ENCODE measurements at regions not wholly inside any gene's neighbourhood (a gene's known extent, or its start where the extent isn't known, plus 50 kb on each side); places are given as distances from the start of the nearest gene placed in this dataset.
"Not testable (repeated sequence)": the region's sequence is repeated elsewhere in the genome, so short reads cannot be mapped to it uniquely, and the experiment has no call there.

DNA sequence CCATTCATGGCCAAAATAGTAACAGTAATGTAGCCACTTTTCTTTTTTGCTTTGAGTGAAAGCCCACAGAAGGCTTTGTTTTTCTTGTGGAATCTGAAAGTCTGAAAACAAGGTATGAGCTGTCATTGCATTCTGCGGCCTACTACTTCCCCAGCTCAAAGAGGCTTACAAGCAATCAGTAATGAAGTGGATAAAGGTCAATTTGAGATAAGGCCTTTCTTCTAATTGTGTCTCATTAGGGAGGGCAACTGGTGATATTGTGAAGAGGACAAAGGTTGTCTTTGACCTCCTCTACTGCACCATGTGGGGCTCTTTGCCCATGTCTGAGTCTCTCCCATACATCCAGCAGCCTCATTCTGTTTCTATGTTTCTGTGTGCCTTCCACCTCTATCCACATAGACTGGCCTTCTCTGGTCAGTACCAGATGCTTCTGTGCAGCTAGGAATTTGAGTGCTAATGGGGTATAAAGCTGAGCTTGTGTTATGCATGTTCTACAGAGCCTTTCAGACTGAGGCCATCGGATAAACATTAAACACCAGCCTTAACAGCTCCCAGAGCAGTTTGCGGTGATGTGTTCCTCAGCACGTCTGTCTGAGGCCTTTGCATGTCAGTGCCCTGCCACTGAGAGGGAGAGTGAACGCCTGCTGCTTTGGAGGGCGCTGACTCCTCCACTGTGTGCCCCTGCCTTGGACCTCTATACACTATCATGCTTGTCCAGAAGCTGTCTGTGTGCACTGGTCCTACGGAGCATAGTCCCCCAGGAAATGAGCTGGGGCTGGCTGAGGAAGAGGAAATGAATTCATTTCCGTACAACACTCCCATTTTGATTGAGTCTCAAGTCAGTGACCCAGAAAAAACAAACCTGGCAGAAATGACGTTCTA is 80.2 kb downstream of the SH2D1A start:
- DNase-seq = no peak

DNA sequence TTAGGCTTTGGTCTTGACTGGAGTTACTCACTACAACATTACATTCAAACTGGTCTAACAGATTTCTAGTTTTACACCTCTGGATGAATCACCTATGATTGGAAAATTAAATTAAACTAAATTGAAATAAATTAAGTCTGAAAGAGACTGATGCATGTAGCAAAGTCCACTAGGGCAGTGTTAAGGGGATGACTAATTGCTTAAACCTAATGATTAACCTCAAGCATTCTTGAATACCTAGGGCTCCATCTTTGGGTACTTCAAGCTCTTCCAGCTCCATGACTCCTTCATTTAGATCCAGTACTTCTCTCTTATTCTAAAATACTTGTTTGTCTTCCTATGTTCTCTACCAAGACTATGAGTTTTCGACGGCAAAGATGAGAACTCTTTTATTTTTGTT is 86.8 kb downstream of the SH2D1A start:
- no peak for DNase-seq

DNA sequence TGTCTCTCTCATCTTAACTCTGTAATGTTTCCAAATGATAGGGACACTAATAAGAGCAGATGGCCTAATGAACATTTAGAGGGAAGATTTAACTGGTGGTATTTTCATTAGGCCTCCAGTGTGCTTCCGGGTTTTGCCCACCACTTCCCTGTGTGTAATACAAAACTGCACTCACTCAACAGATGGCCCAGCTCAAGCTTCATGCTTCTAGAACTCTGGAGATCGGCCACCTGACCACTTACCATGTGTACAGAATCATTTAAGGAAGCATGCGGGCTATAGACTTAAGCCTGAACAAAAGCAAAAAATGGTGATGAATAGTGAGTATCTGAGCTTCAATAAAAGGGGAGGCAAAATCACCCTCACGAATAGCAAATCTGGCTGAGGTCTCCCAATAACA is 89.3 kb downstream of the SH2D1A start:
- no peak for DNase-seq

DNA sequence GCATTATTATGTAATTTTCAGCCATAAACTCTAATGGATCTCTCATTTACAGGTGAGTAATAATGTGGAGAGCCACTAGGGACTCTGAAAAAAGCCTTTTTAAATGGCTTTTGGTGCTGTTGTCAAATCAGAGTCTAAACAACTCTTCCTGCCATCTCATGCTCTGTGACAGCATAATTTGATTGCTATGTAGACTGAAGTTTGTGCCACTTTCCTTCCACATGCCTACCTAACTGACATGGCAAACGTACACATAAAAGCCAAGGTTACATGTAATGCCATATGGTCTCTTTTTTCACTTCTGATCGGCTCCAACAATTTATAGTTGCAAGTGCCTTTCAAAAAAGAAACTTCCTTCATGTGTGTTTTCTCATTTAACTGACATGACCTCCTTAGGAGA is 94.3 kb downstream of the SH2D1A start:
- no peak for DNase-seq

DNA sequence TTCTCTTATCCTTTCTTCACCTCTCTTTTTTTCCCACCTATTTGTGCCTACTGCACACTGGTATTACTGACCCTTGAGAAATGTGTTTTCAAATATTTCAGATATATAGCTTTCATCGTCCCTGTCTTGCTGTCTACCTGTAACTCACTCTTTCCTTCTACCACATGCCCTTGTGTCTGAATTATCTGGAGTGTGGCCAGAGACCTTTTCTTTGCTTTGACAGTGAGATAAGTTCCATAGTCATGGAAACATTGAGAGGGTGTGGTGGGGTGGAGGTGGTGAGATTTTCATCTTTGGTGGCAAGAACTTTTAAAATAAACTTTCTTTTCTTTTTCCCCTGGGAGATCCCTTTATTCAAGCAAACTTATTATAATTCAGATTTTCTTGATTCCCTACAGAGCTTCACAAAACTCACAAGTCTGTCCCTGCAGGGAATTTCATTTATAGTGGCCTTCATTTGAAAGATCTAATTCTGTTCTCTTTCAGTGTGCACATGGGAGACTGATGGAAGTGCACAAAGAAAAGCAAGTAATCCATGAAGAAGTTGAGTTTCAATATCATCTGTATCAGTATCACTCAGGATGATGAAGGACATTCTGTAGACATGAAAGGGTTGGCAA is 95.7 kb downstream of the SH2D1A start:
- no peak for DNase-seq

DNA sequence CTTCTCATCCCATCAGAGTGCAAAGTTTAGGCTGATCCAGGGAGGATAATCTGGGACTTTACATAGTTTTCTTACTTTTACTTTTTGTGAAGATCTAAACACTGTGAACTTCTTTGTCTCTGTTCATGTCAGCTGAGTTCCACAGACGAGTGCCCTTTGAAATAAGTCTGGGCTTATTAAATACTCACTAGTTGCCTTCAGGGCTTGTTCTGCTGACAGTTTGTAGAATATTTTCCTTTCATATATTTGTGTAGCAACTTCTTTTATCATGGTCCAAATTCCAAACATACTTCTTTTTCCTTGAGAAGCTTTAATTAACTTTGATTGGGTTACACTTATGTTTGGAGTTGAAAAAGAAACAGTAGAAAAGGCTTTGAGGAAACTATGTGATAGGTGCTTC is 109.6 kb downstream of the SH2D1A start:
- DNase-seq = no peak

DNA sequence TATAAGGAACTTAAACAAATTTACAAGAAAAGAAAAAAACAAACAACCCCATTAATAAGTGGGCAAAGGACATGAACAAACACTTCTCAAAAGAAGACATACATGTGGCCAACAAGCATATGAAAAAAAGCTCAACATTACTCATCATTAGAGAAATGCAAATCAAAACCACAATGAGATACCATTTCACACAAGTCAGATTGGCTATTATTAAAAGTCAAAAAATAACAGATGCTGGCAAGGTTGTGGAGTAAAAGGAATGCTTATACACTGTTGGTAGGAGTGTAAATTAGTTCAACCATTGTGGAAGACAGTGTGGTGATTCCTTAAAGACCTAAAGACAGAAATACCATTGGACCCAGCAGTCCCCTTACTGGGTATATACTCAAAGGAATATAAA is 113.5 kb downstream of the SH2D1A start:
- DNase-seq = not testable (repeated sequence)

DNA sequence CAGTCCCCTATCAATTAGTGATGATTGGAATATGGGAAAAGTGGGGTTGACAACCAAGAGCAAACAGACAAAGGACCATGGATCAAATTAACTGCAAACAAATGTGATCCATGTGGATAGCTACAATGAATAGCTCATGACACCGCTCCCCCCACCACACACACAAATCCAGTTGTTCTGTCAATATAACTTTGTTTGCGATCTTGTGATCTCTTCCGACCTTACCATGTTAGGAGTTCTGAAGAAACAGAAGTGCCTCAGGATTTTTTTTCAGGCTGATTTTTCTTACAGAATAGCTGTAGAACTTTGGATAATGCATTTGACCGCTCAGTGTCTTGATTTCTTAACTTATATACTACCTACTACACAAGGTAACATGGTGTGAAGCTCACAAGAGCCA is 116.6 kb downstream of the SH2D1A start:
- no peak for DNase-seq

DNA sequence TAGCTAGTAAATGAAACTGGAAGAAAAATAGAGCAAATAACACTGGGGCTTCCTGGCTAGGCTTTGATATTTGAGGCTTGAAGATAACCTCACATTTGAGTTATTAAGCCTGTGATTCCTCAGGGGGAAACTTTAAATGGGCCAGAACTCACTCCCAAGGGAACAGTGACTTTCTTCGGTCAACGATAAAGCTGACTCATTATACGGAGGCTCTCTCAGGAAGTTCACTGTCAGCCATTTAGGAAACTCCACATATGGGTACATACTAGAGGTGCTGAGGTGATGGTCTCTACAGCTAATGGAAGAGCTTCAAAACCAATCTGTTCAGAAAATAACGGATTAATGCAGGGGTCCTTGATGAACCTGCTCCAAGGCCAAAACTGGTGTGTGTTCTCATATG is 120.8 kb downstream of the SH2D1A start:
- DNase-seq = no peak

DNA sequence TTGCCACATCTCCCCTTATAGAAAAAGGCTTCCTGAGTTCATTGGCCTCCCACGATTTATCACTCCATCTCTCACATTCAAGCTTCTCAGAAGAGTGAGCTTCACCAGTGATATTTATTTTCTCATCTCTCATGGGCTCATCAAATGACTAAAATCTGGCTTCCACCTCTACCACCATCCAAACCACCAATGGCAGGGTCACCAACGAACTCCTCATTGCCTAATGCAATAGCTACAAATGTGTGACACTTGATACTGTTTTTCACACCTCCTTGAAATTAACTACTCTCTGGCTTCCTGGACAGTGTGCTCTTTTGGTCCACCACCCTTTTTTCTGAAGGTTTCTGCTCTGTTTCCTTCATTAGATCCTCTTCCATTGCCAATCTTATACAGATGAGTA is 129.0 kb downstream of the SH2D1A start:
- no peak for DNase-seq

DNA sequence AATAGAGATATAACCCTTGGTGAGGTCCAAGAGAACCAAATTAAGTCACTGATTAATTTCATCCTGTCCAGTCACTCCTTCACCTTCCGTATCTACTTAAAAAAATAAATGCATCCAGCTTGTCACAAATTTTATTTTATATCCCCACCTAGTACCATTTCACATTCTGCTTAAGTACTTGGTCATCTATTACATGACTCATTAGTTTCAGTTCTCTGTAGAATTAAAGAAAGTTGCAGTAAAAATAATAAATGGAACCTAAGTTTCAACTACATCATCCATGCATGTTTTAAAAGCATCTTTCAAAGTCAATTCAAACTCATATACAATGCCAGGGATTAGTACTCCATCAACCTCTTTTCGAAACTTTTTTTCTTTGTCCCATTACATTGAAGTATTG is 130.2 kb downstream of the SH2D1A start:
- DNase-seq = no peak

DNA sequence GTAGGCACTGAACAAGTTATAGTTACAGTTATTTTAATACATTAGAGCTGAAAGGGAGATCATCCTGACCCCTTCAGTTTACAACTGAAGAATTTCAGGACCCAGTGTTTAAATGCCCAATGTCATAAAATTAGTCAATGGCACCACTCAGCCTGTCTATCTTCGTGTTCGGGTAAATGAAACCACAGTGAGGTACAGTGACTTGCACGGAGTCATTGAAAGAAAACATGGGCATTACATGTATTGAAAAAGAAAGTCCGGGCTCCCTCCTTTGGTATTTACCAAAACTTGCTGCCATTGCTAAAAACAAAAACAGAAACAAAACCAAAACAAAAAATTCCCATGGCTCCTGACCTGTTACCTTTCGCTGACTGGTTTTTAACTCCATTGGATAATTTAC is 131.7 kb downstream of the SH2D1A start:
- DNase-seq = no peak

DNA sequence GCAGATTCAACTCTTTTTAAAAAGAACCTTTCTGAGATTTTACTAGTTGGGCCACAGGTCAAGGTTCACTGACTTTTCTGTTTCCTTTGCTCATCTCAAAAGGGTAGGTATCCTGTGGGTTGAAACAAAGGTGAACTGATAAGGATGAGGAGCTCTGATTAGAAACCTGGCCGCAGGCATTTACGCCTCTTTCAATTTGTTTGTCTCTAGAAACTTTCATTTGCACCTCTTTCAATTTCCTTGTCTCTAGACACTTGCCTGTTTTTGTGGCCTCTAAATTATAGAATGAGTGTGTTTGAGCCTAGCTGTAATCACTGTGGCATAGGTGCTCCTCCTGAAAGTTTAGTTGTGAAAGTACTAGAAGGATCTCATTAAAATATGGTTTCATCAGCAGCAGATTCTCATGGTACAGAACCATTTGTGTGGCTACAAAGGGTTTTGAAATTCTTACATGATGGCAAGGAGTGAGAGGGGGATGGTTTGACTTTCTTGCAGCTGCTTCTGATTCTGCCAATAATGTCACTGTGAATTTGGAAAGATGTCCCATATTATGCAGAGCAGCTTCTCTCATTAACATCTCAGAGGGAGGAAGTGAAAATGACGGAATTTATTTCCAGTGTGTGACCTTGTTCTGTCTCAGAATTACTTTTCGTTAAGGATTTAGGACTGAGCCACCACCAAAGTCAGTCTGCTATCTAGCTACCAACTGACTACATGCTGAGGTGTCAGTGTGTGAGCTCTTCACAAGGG is 142.2 kb downstream of the SH2D1A start:
- no peak for DNase-seq

DNA sequence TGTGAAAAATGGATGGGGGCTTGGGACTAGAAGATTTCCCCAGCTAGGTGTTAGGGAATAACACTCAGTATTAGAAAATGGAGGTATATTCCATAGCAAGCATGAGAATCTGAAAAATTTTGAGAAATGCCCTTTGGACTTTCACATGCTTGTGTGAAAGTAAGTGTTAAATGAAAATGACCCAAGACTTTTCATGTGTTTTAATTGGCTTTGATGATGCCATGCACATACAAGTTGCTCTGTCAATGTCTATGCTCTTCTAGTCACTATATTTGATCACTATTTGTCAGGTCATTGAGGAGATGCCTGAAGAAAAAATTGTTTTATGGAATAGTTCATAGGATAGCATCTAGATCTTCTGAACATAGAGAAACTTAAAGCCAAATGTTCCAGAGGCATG is 147.6 kb downstream of the SH2D1A start:
- no peak for DNase-seq

DNA sequence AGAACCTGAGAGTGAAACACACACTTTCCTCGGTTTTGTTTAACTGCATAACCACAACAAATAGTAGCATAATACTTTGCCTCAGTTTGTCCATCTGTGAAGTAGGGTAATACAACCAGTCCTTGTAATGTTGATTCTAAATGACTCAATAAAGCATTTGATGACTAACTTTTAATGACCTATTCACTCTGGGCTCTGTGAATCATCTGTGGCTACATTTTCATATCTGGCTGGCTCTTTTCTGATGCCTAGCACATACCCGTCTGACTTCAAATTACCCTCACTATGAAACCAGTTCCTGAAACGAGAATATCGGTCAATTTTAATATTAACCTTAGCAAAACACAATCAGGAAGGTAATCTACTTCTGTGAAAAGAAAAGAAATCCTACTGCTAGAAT is 151.0 kb downstream of the SH2D1A start:
- no peak for DNase-seq

DNA sequence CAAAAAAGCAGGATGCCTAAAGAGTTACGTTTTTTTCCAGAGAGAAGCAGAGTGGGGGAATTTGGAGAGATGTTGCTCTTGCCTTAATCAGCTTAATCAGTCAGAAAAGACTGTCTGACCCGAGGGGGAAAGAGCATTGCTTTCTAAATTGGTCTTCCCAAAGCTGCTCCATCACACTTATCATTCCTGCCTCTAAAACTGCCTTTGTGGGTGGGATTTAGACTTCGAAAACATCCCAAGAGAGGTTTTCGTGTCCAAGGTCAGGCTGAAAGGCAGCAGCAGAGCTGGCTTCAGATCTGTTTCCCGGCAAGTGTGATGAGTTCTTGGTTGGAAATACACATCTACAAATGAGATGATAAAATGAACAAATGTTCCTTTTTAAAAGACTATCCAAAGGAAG is 155.2 kb downstream of the SH2D1A start:
- DNase-seq = no peak

DNA sequence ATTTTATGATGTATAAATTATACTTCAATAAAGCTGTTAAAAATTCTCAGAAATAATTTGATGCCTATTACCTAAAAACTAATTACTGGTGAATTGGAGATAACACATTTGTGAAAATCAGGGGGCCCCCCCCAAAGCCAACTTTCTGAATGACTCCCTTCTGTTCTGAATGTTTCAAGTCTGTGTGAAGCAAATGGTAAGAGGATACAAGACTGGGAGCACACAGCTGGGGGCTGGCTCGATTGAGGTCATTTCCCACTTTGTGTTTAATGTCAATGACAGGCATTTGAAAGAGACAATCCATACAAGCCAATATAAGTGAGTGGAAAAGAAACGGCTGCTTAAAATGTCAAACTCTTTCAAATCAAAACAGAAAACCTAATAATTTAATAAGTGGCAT is 155.8 kb downstream of the SH2D1A start:
- DNase-seq = no peak

DNA sequence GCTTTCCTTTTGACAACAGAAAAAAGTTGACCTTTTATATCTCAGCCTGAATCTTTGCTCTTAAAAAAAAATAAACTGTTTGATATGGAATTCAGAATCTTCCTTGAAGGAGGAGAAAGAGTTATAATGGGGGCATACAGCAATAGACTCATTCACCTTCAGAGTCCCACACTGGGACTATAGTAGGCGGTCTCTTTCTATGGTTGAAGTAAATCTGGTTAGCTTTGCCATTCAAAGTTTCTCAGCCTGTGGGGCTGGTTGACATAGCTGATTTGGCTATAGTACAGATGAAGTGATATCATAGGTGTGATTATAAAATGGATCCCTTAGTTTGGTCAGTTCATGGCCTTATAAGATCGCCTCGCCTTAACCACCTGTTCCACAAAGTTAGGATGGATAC is 156.2 kb downstream of the SH2D1A start:
- DNase-seq = no peak

DNA sequence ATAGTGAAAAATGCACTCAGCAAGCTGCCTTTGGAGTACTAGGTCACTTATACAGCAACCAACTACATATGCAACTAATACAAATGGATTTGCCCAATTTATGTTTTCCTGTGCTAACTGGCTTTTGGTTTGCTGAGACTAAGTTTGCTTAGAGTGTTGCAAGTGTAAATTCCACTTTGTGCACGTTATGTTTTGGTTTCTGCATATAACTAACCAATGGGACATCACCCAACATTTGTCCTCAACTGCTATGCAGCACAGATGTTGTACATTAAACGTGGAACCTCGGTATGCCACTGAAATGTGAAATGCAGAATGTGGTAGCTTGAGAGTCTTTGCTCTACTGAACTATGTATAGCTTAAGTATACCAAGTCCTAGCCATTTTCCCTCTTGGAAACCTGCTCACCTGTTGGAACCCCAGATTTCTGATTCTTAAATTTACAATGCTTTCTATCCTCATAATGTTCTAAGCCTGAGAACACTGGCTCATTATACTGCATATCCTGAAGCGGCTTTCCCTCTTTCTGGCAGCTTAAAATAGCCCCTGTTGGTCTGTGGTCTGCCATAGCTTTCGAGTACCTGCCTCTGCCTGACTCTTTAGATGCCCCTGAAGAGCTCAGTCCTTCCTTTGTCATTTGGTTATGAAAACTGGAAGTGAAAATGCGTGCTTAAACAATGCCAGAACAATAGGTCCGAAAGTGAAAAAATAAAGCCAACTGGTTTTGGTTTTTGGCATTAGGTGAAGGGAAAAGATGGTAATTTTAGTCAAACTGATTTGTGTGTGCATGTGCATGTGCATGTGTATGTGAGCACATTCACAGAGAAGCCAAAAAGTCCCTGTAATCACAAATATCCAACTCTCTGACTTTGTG is 158.0 kb downstream of the SH2D1A start:
- DNase-seq = no peak

DNA sequence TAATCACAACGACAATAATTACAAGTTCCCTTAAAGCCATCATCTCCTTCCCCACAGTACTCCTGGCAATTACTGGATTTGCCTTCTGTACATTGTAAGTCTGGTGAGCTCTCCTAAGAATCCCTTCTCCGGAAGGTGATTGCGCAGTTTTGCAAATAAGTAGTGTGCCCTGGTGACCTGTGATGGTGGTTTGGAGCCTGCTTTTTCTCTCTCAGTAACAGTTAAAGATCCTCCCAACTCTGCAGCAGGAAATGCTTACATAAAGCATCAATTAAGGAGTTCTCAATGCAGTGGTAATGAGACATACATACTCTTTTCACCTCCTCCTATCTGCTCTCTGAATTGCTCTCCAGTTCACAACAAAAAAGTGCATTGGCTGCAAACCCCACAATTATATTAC is 159.7 kb downstream of the SH2D1A start:
- no peak for DNase-seq

DNA sequence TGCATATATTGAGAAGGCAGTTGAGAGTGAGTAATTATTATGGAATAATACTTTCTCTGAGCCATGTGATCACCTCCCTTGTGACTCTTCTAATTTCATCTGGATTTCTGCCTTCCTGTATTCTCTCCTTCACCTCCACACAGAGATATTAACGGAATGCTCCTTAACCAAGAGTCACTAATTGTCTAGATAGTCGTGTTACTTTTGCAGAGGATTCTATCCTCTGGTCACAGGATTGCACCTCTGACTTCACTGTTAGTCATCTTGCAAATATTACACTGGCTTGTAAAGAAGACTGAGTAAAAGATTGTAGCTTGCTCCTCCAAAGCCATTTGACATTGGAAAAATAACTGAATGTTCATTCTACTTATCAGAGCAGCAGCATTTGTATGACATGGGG is 160.9 kb downstream of the SH2D1A start:
- DNase-seq = no peak

DNA sequence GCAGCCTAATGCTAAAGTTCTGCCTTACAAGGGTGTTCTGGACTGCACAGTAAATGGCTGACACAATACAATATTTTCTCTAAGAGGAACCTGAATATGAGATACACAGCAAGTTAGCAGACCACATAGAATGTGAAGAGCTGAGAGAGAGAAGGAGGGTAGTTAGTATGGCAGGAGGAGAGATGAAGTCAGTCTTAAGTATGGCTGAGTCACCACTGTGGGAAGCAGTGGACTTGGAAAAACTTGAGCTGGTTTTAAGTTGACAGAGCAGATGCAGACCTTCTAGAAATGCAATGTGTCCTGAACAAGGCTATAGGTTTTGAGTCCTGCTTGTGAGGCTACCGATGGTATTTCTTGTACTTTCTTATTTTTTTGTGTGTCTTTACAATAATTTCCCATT is 172.5 kb downstream of the SH2D1A start:
- DNase-seq = no peak

DNA sequence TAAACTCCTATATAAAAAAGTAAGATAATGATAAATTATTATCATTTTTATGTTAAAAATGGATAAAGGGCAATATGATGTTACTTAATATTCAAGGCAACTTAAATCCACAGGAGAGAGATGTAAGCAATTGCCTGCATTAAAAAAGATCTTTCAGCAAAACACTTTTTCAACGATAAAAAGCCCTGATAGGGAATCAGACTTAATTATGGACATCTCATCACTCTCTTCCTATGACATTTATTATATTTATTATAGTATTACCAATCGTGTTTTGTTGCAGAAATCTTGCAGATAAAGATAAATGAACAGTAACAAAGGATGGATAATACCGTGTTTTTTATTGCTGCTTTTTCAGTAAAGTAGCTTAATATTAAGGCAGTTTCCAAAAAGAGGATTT is 178.5 kb downstream of the SH2D1A start:
- no peak for DNase-seq
